GM23338 (cell line): ENCODE measurements at regions not wholly inside any gene's neighbourhood (a gene's known extent, or its start where the extent isn't known, plus 50 kb on each side); places are given as distances from the start of the nearest gene placed in this dataset.
"Not testable (repeated sequence)": the region's sequence is repeated elsewhere in the genome, so short reads cannot be mapped to it uniquely, and the experiment has no call there.

Experiments
- ATAC-seq: fragments of 200-7000 bp; cut with Tn5 transposase; 3 replicates; pipeline ENCODE4 v1.9.1; 2020
- DNase-seq: peaks from one replicate; pipeline ENCODE4 v3.0.0-alpha.2; 2015; ENCODE audit warnings: low spot score
- H2AFZ ChIP-seq: fragments of 200-600 bp; sonication (generic); 2 replicates; pipeline ENCODE4 v1.8.0; 2016; ENCODE audit warnings: antibody characterized with exemption, mild to moderate bottlenecking, moderate library complexity
- H3F3A ChIP-seq: fragments of 200-600 bp; sonication (generic); replicated peaks from 2 replicates; pipeline ENCODE4 v1.8.0; 2017; ENCODE audit warnings: antibody characterized with exemption, mixed run types, low read depth
- H3K27ac ChIP-seq: fragments of 200-600 bp; sonication (generic); 2 replicates; pipeline ENCODE4 v1.6.1; 2016; ENCODE audit warnings: low read depth
- H3K27me3 ChIP-seq: fragments of 200-600 bp; sonication (generic); 2 replicates; pipeline ENCODE4 v1.8.0; 2016; ENCODE audit warnings: mild to moderate bottlenecking, mixed run types, moderate library complexity; ENCODE audit not compliant: insufficient read depth
- H3K36me3 ChIP-seq: fragments of 200-600 bp; sonication (generic); 2 replicates; pipeline ENCODE4 v1.8.0; 2016; ENCODE audit warnings: mild to moderate bottlenecking; ENCODE audit not compliant: insufficient read depth
- H3K4me1 ChIP-seq: fragments of 200-600 bp; sonication (generic); 2 replicates; pipeline ENCODE4 v1.8.0; 2016; ENCODE audit warnings: mild to moderate bottlenecking, moderate library complexity; ENCODE audit not compliant: insufficient read depth
- H3K4me2 ChIP-seq: fragments of 200-600 bp; sonication (generic); 2 replicates; pipeline ENCODE4 v1.7.1; 2017; ENCODE audit warnings: mixed run types
- H3K4me3 ChIP-seq: fragments of 200-600 bp; sonication (generic); 2 replicates; pipeline ENCODE4 v1.6.1; 2016; ENCODE audit warnings: mixed run types
- H3K79me2 ChIP-seq: fragments of 200-600 bp; sonication (generic); replicated peaks from 2 replicates; pipeline ENCODE4 v1.8.0; 2017; ENCODE audit warnings: mild to moderate bottlenecking; ENCODE audit not compliant: insufficient read depth
- H3K9me2 ChIP-seq: fragments of 200-600 bp; sonication (generic); 2 replicates; pipeline ENCODE4 v1.8.0; 2017; ENCODE audit not compliant: insufficient read depth
- H4K20me1 ChIP-seq: fragments of 200-600 bp; sonication (generic); replicated peaks from 2 replicates; pipeline ENCODE4 v1.8.0; 2017; ENCODE audit warnings: mild to moderate bottlenecking; ENCODE audit not compliant: insufficient read depth
- H3K27ac Mint-ChIP-seq: 2 replicates; pipeline ENCODE4 v1.8.0; 2020; ENCODE audit warnings: inconsistent platforms, mild to moderate bottlenecking, moderate library complexity, mixed read lengths
- H3K27me3 Mint-ChIP-seq: 3 replicates; pipeline ENCODE4 v1.8.0; 2022; ENCODE audit warnings: low read depth, mild to moderate bottlenecking, moderate library complexity, mixed read lengths, inconsistent platforms; ENCODE audit not compliant: insufficient read depth, poor library complexity
- H3K36me3 Mint-ChIP-seq: 3 replicates; pipeline ENCODE4 v1.8.0; 2021; ENCODE audit warnings: low read depth, mild to moderate bottlenecking, inconsistent platforms, moderate library complexity, mixed read lengths
- H3K4me1 Mint-ChIP-seq: 3 replicates; pipeline ENCODE4 v1.8.0; 2020; ENCODE audit warnings: mild to moderate bottlenecking, inconsistent platforms, mixed read lengths
- H3K4me3 Mint-ChIP-seq: 3 replicates; pipeline ENCODE4 v1.8.0; 2021; ENCODE audit warnings: moderate library complexity, mild to moderate bottlenecking, inconsistent platforms, mixed read lengths
- H3K9me3 Mint-ChIP-seq: 3 replicates; pipeline ENCODE4 v1.8.0; 2020; ENCODE audit warnings: moderate library complexity, mild to moderate bottlenecking, inconsistent platforms, mixed read lengths
- CTCF ChIP-seq, 2 experiments: fragments of 200-600 bp in 1 of 2; sonication (generic) in 1 of 2; conservative IDR thresholded peaks; 2 replicates each; pipeline versions ENCODE4 v1.5.1 to v1.6.1; 2016 to 2017; ENCODE audit warnings: antibody characterized with exemption in 2 of 2, low read depth in 2 of 2, mild to moderate bottlenecking in 2 of 2, moderate library complexity in 1 of 2
- EZH2 ChIP-seq: fragments of 200-600 bp; sonication (generic); IDR thresholded peaks from one replicate; pipeline ENCODE4 v1.8.0; 2017; ENCODE audit warnings: antibody characterized with exemption, mild to moderate bottlenecking, low read depth; ENCODE audit not compliant: unreplicated experiment
- EZH2phosphoT487 ChIP-seq: fragments of 200-600 bp; sonication (generic); IDR thresholded peaks from one replicate; pipeline ENCODE4 v1.8.1; 2018; ENCODE audit warnings: antibody characterized with exemption; ENCODE audit not compliant: unreplicated experiment
- JUNB ChIP-seq: IDR thresholded peaks from one replicate; pipeline ENCODE4 v1.6.1; 2016; ENCODE audit warnings: antibody characterized with exemption; ENCODE audit not compliant: unreplicated experiment
- NANOG ChIP-seq: IDR thresholded peaks from 2 replicates; pipeline ENCODE4 v1.6.1; 2016; ENCODE audit warnings: antibody characterized with exemption, borderline replicate concordance
- POLR2AphosphoS5 ChIP-seq: IDR thresholded peaks from 2 replicates; pipeline ENCODE4 v1.6.1; 2016; ENCODE audit warnings: antibody characterized with exemption, low read depth
- STAT1 ChIP-seq: IDR thresholded peaks from one replicate; pipeline ENCODE4 v1.6.1; 2016; ENCODE audit warnings: antibody characterized with exemption; ENCODE audit not compliant: unreplicated experiment
- ZNF331 ChIP-seq: fragments of 250-450 bp; sonication (Bioruptor Pico); IDR thresholded peaks from 2 replicates; pipeline ENCODE4 v1.5.0; 2020; ENCODE audit warnings: low read depth, mild to moderate bottlenecking, moderate library complexity
- TF ChIP-seq, protein P1 (sequence below): IDR thresholded peaks from 2 replicates; pipeline ENCODE4 v1.6.1; 2016; ENCODE audit warnings: antibody characterized with exemption
- TF ChIP-seq, protein P2 (sequence below): IDR thresholded peaks from one replicate; pipeline ENCODE4 v1.6.1; 2018; ENCODE audit warnings: antibody characterized with exemption; ENCODE audit not compliant: unreplicated experiment

GRCh38 chr6:67804808-67805207, 830.3 kb upstream of the ADGRB3 start:
- H3K27me3 Mint-ChIP-seq, H3F3A ChIP-seq, H3K36me3 Mint-ChIP-seq, ATAC-seq, H3K79me2 ChIP-seq, H4K20me1 ChIP-seq, DNase-seq, H3K27ac Mint-ChIP-seq, H3K4me3 Mint-ChIP-seq, H2AFZ ChIP-seq, H3K27ac ChIP-seq, H3K4me2 ChIP-seq, H3K27me3 ChIP-seq, H3K4me1 Mint-ChIP-seq, H3K4me1 ChIP-seq, H3K36me3 ChIP-seq, H3K4me3 ChIP-seq, H3K9me2 ChIP-seq: not testable (repeated sequence)
- peaks cover 16% of the 10 kb centered on the region; the same call in 2 of the 3 replicates for H3K9me3 Mint-ChIP-seq

DNA sequence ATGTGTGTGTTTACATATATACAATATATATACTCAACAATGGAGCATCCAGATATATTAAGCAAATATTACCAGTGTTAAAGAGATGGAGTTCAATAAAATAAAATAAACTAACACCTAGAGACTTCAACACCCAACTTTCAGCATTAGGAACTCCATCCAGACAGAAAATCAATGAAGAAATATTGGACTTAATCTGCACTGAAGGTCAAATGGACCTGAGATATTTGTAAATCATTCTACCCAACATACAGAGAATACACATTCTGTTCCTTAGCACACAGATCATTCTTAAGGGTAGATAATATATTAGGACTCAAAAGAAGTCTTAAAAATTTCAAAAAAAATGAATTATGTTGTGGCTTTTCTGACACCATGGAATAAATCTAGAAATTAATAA, 832.3 kb upstream of the ADGRB3 start:
- Histone ChIP-seq H3K4me2 (no peak overlapping the region), H3K36me3 (no peaks in the 10 kb centered on the region), H2AFZ (no peak overlapping the region), H3K4me3 (no peak overlapping the region), H3K79me2 (no peaks in the 10 kb centered on the region), H3K27me3 (no peaks in the 10 kb centered on the region), H3K9me2 (peaks cover 4% of the 10 kb centered on the region; the same call in 1 of the 2 replicates), H3F3A (no peaks in the 10 kb centered on the region), H4K20me1 (no peaks in the 10 kb centered on the region), H3K4me1 (no peaks in the 10 kb centered on the region), H3K27ac (no peak overlapping the region)
- ATAC-seq (no peak), DNase-seq (no peak)
- H3K9me3 Mint-ChIP-seq: peaks cover 16% of the 10 kb centered on the region
- no peak overlapping the region for H3K4me3 Mint-ChIP-seq
- peaks cover 5% of the 10 kb centered on the region for H3K27me3 Mint-ChIP-seq
- no peak overlapping the region for H3K27ac Mint-ChIP-seq
- H3K4me1 Mint-ChIP-seq: no peaks in the 10 kb centered on the region; the same call in 2 of the 3 replicates
- H3K36me3 Mint-ChIP-seq: no peaks in the 10 kb centered on the region; the same call in 2 of the 3 replicates
- TF ChIP-seq STAT1 (no peak), EZH2 (no peak), EZH2phosphoT487 (no peak), CTCF (conservative IDR thresholded peaks at IDR 0.05; ENCODE audit: low read depth in 2 of 2) (no peak), POLR2AphosphoS5 (no peak), ZNF331 (no peak), JUNB (no peak), NANOG (no peak)
- TF ChIP-seq, protein P1, sequence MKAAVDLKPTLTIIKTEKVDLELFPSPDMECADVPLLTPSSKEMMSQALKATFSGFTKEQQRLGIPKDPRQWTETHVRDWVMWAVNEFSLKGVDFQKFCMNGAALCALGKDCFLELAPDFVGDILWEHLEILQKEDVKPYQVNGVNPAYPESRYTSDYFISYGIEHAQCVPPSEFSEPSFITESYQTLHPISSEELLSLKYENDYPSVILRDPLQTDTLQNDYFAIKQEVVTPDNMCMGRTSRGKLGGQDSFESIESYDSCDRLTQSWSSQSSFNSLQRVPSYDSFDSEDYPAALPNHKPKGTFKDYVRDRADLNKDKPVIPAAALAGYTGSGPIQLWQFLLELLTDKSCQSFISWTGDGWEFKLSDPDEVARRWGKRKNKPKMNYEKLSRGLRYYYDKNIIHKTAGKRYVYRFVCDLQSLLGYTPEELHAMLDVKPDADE: no peak
- TF ChIP-seq, protein P2, sequence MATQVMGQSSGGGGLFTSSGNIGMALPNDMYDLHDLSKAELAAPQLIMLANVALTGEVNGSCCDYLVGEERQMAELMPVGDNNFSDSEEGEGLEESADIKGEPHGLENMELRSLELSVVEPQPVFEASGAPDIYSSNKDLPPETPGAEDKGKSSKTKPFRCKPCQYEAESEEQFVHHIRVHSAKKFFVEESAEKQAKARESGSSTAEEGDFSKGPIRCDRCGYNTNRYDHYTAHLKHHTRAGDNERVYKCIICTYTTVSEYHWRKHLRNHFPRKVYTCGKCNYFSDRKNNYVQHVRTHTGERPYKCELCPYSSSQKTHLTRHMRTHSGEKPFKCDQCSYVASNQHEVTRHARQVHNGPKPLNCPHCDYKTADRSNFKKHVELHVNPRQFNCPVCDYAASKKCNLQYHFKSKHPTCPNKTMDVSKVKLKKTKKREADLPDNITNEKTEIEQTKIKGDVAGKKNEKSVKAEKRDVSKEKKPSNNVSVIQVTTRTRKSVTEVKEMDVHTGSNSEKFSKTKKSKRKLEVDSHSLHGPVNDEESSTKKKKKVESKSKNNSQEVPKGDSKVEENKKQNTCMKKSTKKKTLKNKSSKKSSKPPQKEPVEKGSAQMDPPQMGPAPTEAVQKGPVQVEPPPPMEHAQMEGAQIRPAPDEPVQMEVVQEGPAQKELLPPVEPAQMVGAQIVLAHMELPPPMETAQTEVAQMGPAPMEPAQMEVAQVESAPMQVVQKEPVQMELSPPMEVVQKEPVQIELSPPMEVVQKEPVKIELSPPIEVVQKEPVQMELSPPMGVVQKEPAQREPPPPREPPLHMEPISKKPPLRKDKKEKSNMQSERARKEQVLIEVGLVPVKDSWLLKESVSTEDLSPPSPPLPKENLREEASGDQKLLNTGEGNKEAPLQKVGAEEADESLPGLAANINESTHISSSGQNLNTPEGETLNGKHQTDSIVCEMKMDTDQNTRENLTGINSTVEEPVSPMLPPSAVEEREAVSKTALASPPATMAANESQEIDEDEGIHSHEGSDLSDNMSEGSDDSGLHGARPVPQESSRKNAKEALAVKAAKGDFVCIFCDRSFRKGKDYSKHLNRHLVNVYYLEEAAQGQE: no peak
